ENCODE measurements at regions not wholly inside any gene's neighbourhood (a gene's known extent, or its start where the extent isn't known, plus 50 kb on each side); places are given as distances from the start of the nearest gene placed in this dataset.

DNA sequence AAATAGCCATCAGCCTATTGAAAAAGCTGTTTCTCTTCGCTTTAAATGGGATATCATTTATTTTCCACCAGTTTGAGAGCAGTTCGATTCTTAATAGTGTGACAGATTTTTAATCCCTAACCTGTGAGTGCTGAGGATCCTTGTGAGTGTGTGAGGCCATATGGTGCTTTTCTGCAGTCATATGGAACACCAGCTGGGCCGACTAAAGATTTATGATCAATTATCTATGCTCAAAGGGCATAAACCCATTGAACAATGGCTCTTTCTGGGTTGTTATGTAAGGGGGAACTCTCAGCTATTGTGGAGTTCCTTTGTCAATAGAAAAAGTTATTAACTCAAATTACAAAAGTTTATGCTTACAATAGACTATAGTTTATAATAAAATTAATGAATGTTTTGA lies 1003.6 kb downstream of the FAT4 start:
- TF ChIP-seq EZH2 (IDR thresholded peaks at IDR 0.05; ENCODE audit: insufficient read depth, poor library complexity, severe bottlenecking) (no peak), EZH2phosphoT487 (IDR thresholded peaks at IDR 0.05; ENCODE audit: insufficient read depth, low read depth) (no peak)

All from GM23248 (cell line).